Endothelial cell of umbilical vein (primary cell): ENCODE measurements at regions not wholly inside any gene's neighbourhood (a gene's known extent, or its start where the extent isn't known, plus 50 kb on each side); places are given as distances from the start of the nearest gene placed in this dataset.

ENCODE experiments used
- BruUV-seq: library from RNA; stranded (reverse); fragments of 400-500 nt; replicated peaks from 2 replicates; lab custom pipeline; 2021; lab: Mats Ljungman, UMichigan
- CTCF ChIA-PET: fragments of 300-600, 350-600 bp; sonication (Branson Sonifier 250); formaldehyde crosslinking; loops from one replicate; lab custom pipeline; 2021; ENCODE audit warnings: antibody characterized with exemption, inconsistent platforms; lab: Charles Lee
- POLR2A ChIA-PET: fragments of 300-600, 350-600 bp; sonication (Branson Sonifier 250); formaldehyde crosslinking; loops from one replicate; lab custom pipeline; 2021; ENCODE audit warnings: antibody characterized with exemption, inconsistent platforms; lab: Charles Lee
- DNase-seq: peaks from one replicate; pipeline ENCODE4 v3.0.0-alpha.2; 2011; ENCODE audit warnings: low read depth, low spot score
- FAIRE-seq: peaks from 2 replicates; lab custom pipeline; 2011; peaks lifted over from hg19 to GRCh38; lab: Jason Lieb, UNC
- H2AFZ ChIP-seq: 2 replicates; pipeline ENCODE4 v1.6.0; 2012; ENCODE audit warnings: low read depth, low read length, control low read depth, inconsistent platforms
- H3K27ac ChIP-seq: 2 replicates; pipeline ENCODE4 v1.5.1; 2011; ENCODE audit warnings: low read depth, mild to moderate bottlenecking, control low read depth, low read length, moderate library complexity; ENCODE audit not compliant: insufficient read depth
- H3K27me3 ChIP-seq, 2 experiments: 2 replicates each; pipeline versions ENCODE4 v1.6.0 to v1.6.1; 2011; ENCODE audit warnings: low read length in 2 of 2, mixed read lengths in 1 of 2; ENCODE audit not compliant: control insufficient read depth in 2 of 2, insufficient read depth in 2 of 2
- H3K36me3 ChIP-seq, 2 experiments: 2 replicates in 1 of 2; 3 replicates in 1 of 2; pipeline ENCODE4 v1.5.1; 2011; ENCODE audit warnings: low read length in 2 of 2, mild to moderate bottlenecking in 1 of 2, moderate library complexity in 1 of 2; ENCODE audit not compliant: control insufficient read depth in 2 of 2, insufficient read depth in 2 of 2; ENCODE audit errors: extremely low read depth in 1 of 2
- H3K4me1 ChIP-seq: 3 replicates; pipeline ENCODE4 v1.5.1; 2011; ENCODE audit warnings: mild to moderate bottlenecking, low read length; ENCODE audit not compliant: control insufficient read depth, insufficient read depth; ENCODE audit errors: extremely low read depth
- H3K4me2 ChIP-seq: 2 replicates; pipeline ENCODE4 v1.6.1; 2011; ENCODE audit warnings: low read length, control low read depth, mixed read lengths; ENCODE audit not compliant: insufficient read depth
- H3K4me3 ChIP-seq, 3 experiments: fragments of 200-600 bp in 1 of 3; sonication (generic), shearing (Covaris generic) in 1 of 3; replicated peaks in 1 of 3; 2 replicates each; pipeline ENCODE4 v1.5.1; 2011 to 2016; ENCODE audit warnings: control low read depth in 3 of 3, low read length in 3 of 3, mild to moderate bottlenecking in 2 of 3, inconsistent platforms in 1 of 3, low read depth in 1 of 3, moderate library complexity in 1 of 3; ENCODE audit not compliant: insufficient read depth in 1 of 3
- H3K79me2 ChIP-seq: 2 replicates; pipeline ENCODE4 v1.6.0; 2012; ENCODE audit warnings: low read length, inconsistent platforms; ENCODE audit not compliant: control insufficient read depth, insufficient read depth
- H3K9ac ChIP-seq: replicated peaks from 2 replicates; pipeline ENCODE3; 2011; ENCODE audit warnings: low read length, control low read depth; ENCODE audit not compliant: insufficient read depth; ENCODE audit errors: extremely low read depth
- H3K9me1 ChIP-seq: replicated peaks from 3 replicates; pipeline ENCODE4 v1.6.0; 2011; ENCODE audit warnings: mild to moderate bottlenecking, low read length; ENCODE audit not compliant: control insufficient read depth, insufficient read depth; ENCODE audit errors: extremely low read depth
- H3K9me3 ChIP-seq: replicated peaks from 2 replicates; pipeline ENCODE4 v1.5.1; 2012; ENCODE audit warnings: low read length, inconsistent platforms; ENCODE audit not compliant: control insufficient read depth, insufficient read depth
- H4K20me1 ChIP-seq: replicated peaks from 2 replicates; pipeline ENCODE3; 2011; ENCODE audit warnings: mild to moderate bottlenecking, low read length; ENCODE audit not compliant: control insufficient read depth, insufficient read depth; ENCODE audit errors: extremely low read depth
- EZH2 ChIP-seq: IDR thresholded peaks from 2 replicates; pipeline ENCODE4 v1.6.1; 2012; ENCODE audit warnings: borderline replicate concordance, low read depth, mild to moderate bottlenecking, moderate library complexity, low read length, inconsistent platforms; ENCODE audit not compliant: severe bottlenecking
- FOS ChIP-seq: IDR thresholded peaks from 2 replicates; pipeline ENCODE4 v1.6.1; 2011; ENCODE audit warnings: mild to moderate bottlenecking, low read length, moderate library complexity, borderline replicate concordance; ENCODE audit not compliant: insufficient read depth
- GATA2 ChIP-seq: IDR thresholded peaks from 2 replicates; pipeline ENCODE4 v1.7.0; 2011; ENCODE audit warnings: low read depth, mild to moderate bottlenecking, moderate library complexity, mixed read lengths, low read length; ENCODE audit not compliant: insufficient read length, insufficient read depth
- JUN ChIP-seq: IDR thresholded peaks from 2 replicates; pipeline ENCODE4 v1.6.1; 2011; ENCODE audit warnings: borderline replicate concordance, low read depth; ENCODE audit not compliant: insufficient read length, insufficient read depth
- MYC ChIP-seq: IDR thresholded peaks from one replicate; pipeline ENCODE4 v1.6.1; 2011; ENCODE audit warnings: mild to moderate bottlenecking, low read depth, low read length
- POLR2A ChIP-seq: IDR thresholded peaks from 2 replicates; pipeline ENCODE4 v1.6.1; 2012; ENCODE audit warnings: low read depth, mild to moderate bottlenecking, control low read depth, low read length
- POLR2AphosphoS5 ChIP-seq: IDR thresholded peaks from 2 replicates; pipeline ENCODE4 v1.6.1; 2012; ENCODE audit warnings: low read depth, mild to moderate bottlenecking, control low read depth, low read length, moderate library complexity; ENCODE audit not compliant: insufficient read depth
- dilution Hi-C: fragments of 300-500 bp; cut with MboI; formaldehyde crosslinking; loops from one replicate; pipeline ENCODE4 v1.15.0; 2019; ENCODE audit warnings: low sequenced_read_pairs; ENCODE audit not compliant: extremely low pct_ligation_motif_present
- intact Hi-C: fragments of 100-400 bp; cut with micrococcal nuclease; formaldehyde crosslinking; loops from one replicate; pipeline ENCODE4 v1.10.0; 2022
- TF ChIP-seq, protein P1 (sequence below): IDR thresholded peaks from 2 replicates; pipeline ENCODE4 v1.6.1; 2011; ENCODE audit not compliant: insufficient read depth, insufficient read length
- TF ChIP-seq, protein P2 (sequence below), 2 donors: IDR thresholded peaks; 1 replicate in 1 of 2; 2 replicates in 1 of 2; pipeline ENCODE4 v1.5.1; 2011; ENCODE audit warnings: low read length in 2 of 2, mild to moderate bottlenecking in 2 of 2, moderate library complexity in 2 of 2, control low read depth in 1 of 2, inconsistent platforms in 1 of 2, low read depth in 1 of 2; ENCODE audit not compliant: insufficient read depth in 1 of 2; ENCODE audit errors: extremely low read depth in 1 of 2

DNA sequence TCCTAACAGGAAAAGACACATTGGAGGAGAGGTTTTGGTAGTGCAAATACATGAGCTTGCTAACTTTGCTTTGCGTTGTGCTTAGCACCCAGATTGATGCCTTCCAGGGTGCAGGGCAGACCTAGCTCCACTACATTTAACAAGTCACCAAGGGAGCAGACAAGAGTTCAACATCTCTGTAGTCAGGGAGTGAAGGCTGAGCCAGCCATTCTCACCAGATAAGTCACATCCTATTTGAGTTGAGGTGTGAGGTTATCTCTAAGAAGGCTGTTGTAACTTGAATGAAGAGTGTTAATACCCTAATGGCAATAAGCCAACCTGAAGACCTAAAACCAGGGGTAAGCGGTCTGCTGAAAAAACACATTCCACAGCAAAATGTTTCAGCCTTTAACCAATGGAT, 69.6 kb upstream of the DSEL start:
- Histone ChIP-seq H3K4me2 (no peak overlapping the region), H3K9me1 (no peaks in the 10 kb centered on the region), H3K36me3 (no peaks in the 10 kb centered on the region), H3K9me3 (no peaks in the 10 kb centered on the region), H3K79me2 (no peaks in the 10 kb centered on the region), H3K27ac (no peak overlapping the region), H3K4me1 (no peaks in the 10 kb centered on the region), H2AFZ (no peak overlapping the region), H3K4me3 (no peak overlapping the region), H3K9ac (no peak overlapping the region), H4K20me1 (no peaks in the 10 kb centered on the region), H3K27me3 (no peaks in the 10 kb centered on the region)
- FAIRE-seq, result no peak
- CTCF ChIA-PET, result no interaction called here
- no TSS peak for BruUV-seq
- POLR2A ChIA-PET, result no interaction called here
- dilution Hi-C loops (no loop called here), intact Hi-C loops (no loop called here)
- no peak for DNase-seq
- TF ChIP-seq POLR2AphosphoS5, result no peak
- TF ChIP-seq GATA2, result no peak
- TF ChIP-seq FOS, result no peak
- TF ChIP-seq, protein P1, sequence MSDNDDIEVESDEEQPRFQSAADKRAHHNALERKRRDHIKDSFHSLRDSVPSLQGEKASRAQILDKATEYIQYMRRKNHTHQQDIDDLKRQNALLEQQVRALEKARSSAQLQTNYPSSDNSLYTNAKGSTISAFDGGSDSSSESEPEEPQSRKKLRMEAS, result no peak
- TF ChIP-seq JUN, result no peak

DNA sequence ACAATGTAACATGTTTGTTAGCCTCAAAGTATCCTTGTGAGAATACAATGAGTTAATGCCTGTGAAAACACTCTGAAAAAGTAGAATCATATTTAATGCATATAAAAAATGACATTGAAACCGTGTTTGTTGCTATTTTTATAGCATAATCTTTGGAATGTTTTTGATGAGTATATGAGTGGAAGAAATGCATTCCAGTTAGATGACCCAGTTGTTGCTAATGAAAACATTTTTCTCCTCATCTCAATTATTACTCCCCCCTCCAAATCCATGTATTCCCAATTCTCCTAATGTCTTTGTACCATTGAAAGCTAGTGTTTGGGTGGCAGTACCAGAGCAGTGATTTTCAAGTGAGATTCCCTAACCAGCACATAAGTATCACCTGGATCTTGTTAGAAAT, 67.1 kb upstream of the DSEL start:
- Histone ChIP-seq H3K4me3 (no peak overlapping the region), H3K27me3 (no peaks in the 10 kb centered on the region), H3K79me2 (no peaks in the 10 kb centered on the region), H3K27ac (no peak overlapping the region), H3K4me1 (no peaks in the 10 kb centered on the region), H3K9me3 (no peaks in the 10 kb centered on the region), H3K9me1 (no peaks in the 10 kb centered on the region), H3K4me2 (no peak overlapping the region), H3K36me3 (no peaks in the 10 kb centered on the region), H3K9ac (no peak overlapping the region), H4K20me1 (no peaks in the 10 kb centered on the region), H2AFZ (no peak overlapping the region)
- POLR2A ChIA-PET, result no interaction called here
- TF ChIP-seq, protein P1, result no peak
- TF ChIP-seq, protein P2, sequence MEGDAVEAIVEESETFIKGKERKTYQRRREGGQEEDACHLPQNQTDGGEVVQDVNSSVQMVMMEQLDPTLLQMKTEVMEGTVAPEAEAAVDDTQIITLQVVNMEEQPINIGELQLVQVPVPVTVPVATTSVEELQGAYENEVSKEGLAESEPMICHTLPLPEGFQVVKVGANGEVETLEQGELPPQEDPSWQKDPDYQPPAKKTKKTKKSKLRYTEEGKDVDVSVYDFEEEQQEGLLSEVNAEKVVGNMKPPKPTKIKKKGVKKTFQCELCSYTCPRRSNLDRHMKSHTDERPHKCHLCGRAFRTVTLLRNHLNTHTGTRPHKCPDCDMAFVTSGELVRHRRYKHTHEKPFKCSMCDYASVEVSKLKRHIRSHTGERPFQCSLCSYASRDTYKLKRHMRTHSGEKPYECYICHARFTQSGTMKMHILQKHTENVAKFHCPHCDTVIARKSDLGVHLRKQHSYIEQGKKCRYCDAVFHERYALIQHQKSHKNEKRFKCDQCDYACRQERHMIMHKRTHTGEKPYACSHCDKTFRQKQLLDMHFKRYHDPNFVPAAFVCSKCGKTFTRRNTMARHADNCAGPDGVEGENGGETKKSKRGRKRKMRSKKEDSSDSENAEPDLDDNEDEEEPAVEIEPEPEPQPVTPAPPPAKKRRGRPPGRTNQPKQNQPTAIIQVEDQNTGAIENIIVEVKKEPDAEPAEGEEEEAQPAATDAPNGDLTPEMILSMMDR (IDR thresholded peaks at IDR 0.05; ENCODE audit: extremely low read depth in 1 of 2, insufficient read depth in 1 of 2, low read depth in 1 of 2, low read length in 2 of 2), result no peak
- TF ChIP-seq MYC (no peak), JUN (no peak), POLR2AphosphoS5 (no peak), POLR2A (no peak), EZH2 (no peak), FOS (no peak), GATA2 (no peak)
- intact Hi-C loops (no loop called here), dilution Hi-C loops (no loop called here)
- DNase-seq (no peak), FAIRE-seq (no peak)
- BruUV-seq, result no TSS peak
- CTCF ChIA-PET, result no interaction called here
